MV-4-11 (cell line): ENCODE measurements at regions not wholly inside any gene's neighbourhood (a gene's known extent, or its start where the extent isn't known, plus 50 kb on each side); places are given as distances from the start of the nearest gene placed in this dataset.
A peak's percentile ranks its signal among the peaks of the same experiment; 100 is the strongest.

ENCODE experiments used
- DNase-seq: peaks from one replicate; lab custom pipeline; 2025; lab: John Stamatoyannopoulos, UW

- DNase-seq, result peak; percentile 56
Observed at GRCh38 chr10:123527151-123527550, 139.0 kb upstream of the GPR26 start.

GRCh38 chr10:123529146-123529760, 136.9 kb upstream of the GPR26 start:
- no peak for DNase-seq

- no peak for DNase-seq
Observed at GRCh38 chr10:123530166-123530870, 135.8 kb upstream of the GPR26 start.

GRCh38 chr10:123535386-123535785, 130.8 kb upstream of the GPR26 start:
- DNase-seq, result no peak

GRCh38 chr10:123536176-123536845, 129.8 kb upstream of the GPR26 start:
- no peak for DNase-seq

GRCh38 chr10:123537188-123537961, 128.8 kb upstream of the GPR26 start:
- peak; percentile 100 for DNase-seq

- peak; percentile 68 for DNase-seq
Observed at GRCh38 chr10:123538401-123539320, 127.5 kb upstream of the GPR26 start.

GRCh38 chr10:123544986-123545385, 121.2 kb upstream of the GPR26 start:
- DNase-seq, result no peak

- DNase-seq, result no peak
Observed at GRCh38 chr10:123548770-123549169, 117.4 kb upstream of the GPR26 start.

- peak; percentile 49 for DNase-seq
Observed at GRCh38 chr10:123549761-123550454, 116.2 kb upstream of the GPR26 start.

- no peak for DNase-seq
Observed at GRCh38 chr10:123550675-123551096, 115.5 kb upstream of the GPR26 start.

GRCh38 chr10:123551259-123551658, 114.9 kb upstream of the GPR26 start:
- DNase-seq, result no peak

- DNase-seq, result no peak
Observed at GRCh38 chr10:123552760-123553554, 113.2 kb upstream of the GPR26 start.

- no peak for DNase-seq
Observed at GRCh38 chr10:123553810-123554430, 112.2 kb upstream of the GPR26 start.

GRCh38 chr10:123554656-123555055, 111.5 kb upstream of the GPR26 start:
- DNase-seq, result no peak

- no peak for DNase-seq
Observed at GRCh38 chr10:123555616-123556015, 110.5 kb upstream of the GPR26 start.

GRCh38 chr10:123556049-123556448, 110.1 kb upstream of the GPR26 start:
- no peak for DNase-seq

- DNase-seq, result no peak
Observed at GRCh38 chr10:123556736-123557135, 109.4 kb upstream of the GPR26 start.

GRCh38 chr10:123557366-123558108, 108.6 kb upstream of the GPR26 start:
- no peak for DNase-seq
